Mucosa of descending colon (tissue), 3 donors: ENCODE measurements at regions not wholly inside any gene's neighbourhood (a gene's known extent, or its start where the extent isn't known, plus 50 kb on each side); places are given as distances from the start of the nearest gene placed in this dataset.

Experiments
- ATAC-seq: fragments of 200-7000 bp; cut with Tn5 transposase; one replicate; pipeline ENCODE4 v1.9.1; 2020; ENCODE audit warnings: mild to moderate bottlenecking, moderate library complexity
- DNase-seq, 3 donors: peaks; one replicate each; pipeline ENCODE4 v3.0.0-alpha.2; 2020
- H3K36me3 ChIP-seq: fragments of 200-600 bp; one replicate; pipeline ENCODE4 v1.8.0; 2021; ENCODE audit warnings: low read depth, mild to moderate bottlenecking
- H3K4me1 ChIP-seq: fragments of 200-600 bp; one replicate; pipeline ENCODE4 v1.8.0; 2021; ENCODE audit warnings: low read depth, mild to moderate bottlenecking
- H3K4me3 ChIP-seq: fragments of 200-600 bp; one replicate; pipeline ENCODE4 v1.8.0; 2021; ENCODE audit warnings: mild to moderate bottlenecking
- H3K9me3 ChIP-seq: fragments of 200-600 bp; one replicate; pipeline ENCODE4 v1.8.0; 2021; ENCODE audit warnings: mild to moderate bottlenecking
- intact Hi-C, 2 donors: fragments of 100-400 bp; cut with DNase I in 1 of 2; cut with micrococcal nuclease in 1 of 2; formaldehyde crosslinking; loops; one replicate each; pipeline versions ENCODE4 v1.11.0 to v1.11.1; 2022; cut with DNase I, micrococcal nuclease
- TF ChIP-seq, protein P1 (sequence below): fragments of 200-600 bp; IDR thresholded peaks from one replicate; pipeline ENCODE4 v1.8.0; 2022; ENCODE audit warnings: antibody characterized with exemption, mild to moderate bottlenecking
- donor health status: DM: no; HTN: no; CAD: no; lungs with moderate emphysema.
- donor health status: DM: no; HTN: no; CAD: no.
- donor health status: DM: no; HTN: yes; CAD: no.

- intact Hi-C loops: no loop called here
- Histone ChIP-seq H3K36me3 (no peaks in the 10 kb centered on the region), H3K9me3 (no peaks in the 10 kb centered on the region), H3K4me1 (no peaks in the 10 kb centered on the region), H3K4me3 (no peak overlapping the region)
- ATAC-seq (no peak), DNase-seq (no peak)
- TF ChIP-seq, protein P1, sequence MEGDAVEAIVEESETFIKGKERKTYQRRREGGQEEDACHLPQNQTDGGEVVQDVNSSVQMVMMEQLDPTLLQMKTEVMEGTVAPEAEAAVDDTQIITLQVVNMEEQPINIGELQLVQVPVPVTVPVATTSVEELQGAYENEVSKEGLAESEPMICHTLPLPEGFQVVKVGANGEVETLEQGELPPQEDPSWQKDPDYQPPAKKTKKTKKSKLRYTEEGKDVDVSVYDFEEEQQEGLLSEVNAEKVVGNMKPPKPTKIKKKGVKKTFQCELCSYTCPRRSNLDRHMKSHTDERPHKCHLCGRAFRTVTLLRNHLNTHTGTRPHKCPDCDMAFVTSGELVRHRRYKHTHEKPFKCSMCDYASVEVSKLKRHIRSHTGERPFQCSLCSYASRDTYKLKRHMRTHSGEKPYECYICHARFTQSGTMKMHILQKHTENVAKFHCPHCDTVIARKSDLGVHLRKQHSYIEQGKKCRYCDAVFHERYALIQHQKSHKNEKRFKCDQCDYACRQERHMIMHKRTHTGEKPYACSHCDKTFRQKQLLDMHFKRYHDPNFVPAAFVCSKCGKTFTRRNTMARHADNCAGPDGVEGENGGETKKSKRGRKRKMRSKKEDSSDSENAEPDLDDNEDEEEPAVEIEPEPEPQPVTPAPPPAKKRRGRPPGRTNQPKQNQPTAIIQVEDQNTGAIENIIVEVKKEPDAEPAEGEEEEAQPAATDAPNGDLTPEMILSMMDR: no peak
Observed at GRCh38 chr12:114302606-114303315, 103.2 kb downstream of the TBX5 start.

- Histone ChIP-seq H3K4me3 (no peak overlapping the region), H3K9me3 (no peaks in the 10 kb centered on the region), H3K36me3 (no peaks in the 10 kb centered on the region), H3K4me1 (no peaks in the 10 kb centered on the region)
- TF ChIP-seq, protein P1: no peak
- no peak for DNase-seq
- intact Hi-C loops: no loop called here
- ATAC-seq: no peak
Observed at GRCh38 chr12:114302117-114302516, 103.8 kb downstream of the TBX5 start.

DNA sequence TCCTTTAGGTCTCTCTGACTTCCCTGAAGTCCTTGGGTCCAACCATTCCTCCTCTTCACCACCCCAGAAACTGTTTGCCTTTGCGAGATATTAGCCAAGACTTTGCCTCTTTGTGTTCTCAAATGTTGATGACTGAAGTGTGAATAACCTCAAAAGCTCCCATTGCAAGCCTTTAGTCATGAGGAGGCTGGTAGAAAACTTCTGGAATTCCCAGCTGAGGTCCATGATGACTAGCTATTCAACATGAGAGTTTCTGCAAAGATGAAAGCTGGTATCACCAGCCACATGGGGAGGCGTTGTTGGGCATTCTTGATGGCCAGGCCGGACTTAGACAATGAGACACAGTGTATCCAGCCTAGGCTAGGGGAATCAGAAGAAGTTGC is 111.7 kb downstream of the TBX5 start:
- intact Hi-C loops: no loop called here
- TF ChIP-seq, protein P1: no peak
- Histone ChIP-seq H3K9me3 (no peaks in the 10 kb centered on the region), H3K4me3 (no peak overlapping the region), H3K36me3 (no peaks in the 10 kb centered on the region), H3K4me1 (no peaks in the 10 kb centered on the region)
- ATAC-seq: no peak
- DNase-seq: no peak

- ATAC-seq (no peak), DNase-seq (no peak)
- intact Hi-C loops: no loop called here
- H3K9me3 ChIP-seq: no peaks in the 10 kb centered on the region
- H3K4me3 ChIP-seq: no peak overlapping the region
- TF ChIP-seq, protein P1: no peak
- H3K36me3 ChIP-seq: no peaks in the 10 kb centered on the region
- no peaks in the 10 kb centered on the region for H3K4me1 ChIP-seq
Observed at GRCh38 chr12:114293571-114294302, 112.2 kb downstream of the TBX5 start.

DNA sequence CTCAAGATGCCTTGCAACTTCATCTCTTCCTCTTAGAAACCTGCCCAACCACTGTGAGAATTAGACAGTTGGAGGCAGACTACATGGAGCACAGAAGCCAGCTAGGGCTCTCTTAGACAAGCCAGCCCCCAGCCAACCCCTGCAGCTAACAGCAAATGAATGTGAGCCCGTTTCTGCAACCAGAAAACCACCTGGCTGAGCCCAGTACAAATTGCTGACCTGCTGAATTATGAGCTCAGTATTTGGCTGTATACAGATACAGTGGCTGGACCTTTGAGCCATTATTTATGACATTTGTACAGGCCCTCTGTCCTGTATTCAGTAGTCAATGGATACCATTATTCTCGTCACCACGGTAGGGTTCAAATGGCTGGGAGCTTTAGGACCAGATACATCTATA is 112.9 kb downstream of the TBX5 start:
- Histone ChIP-seq H3K4me1 (no peaks in the 10 kb centered on the region), H3K9me3 (no peaks in the 10 kb centered on the region), H3K4me3 (no peak overlapping the region), H3K36me3 (no peaks in the 10 kb centered on the region)
- TF ChIP-seq, protein P1: no peak
- ATAC-seq (no peak), DNase-seq (no peak)
- intact Hi-C loops: no loop called here
